ENCODE measurements at regions not wholly inside any gene's neighbourhood (a gene's known extent, or its start where the extent isn't known, plus 50 kb on each side); places are given as distances from the start of the nearest gene placed in this dataset.

- H4K91ac ChIP-seq (ENCODE audit: low read depth, low read length): no peak overlapping the region
- DNase-seq: peak; percentile 4 to 28
- WGBS (ENCODE audit: extremely low coverage, insufficient coverage, insufficient read length): no CpG with 5 or more reads among the region's 11 CpGs
These were observed 66.7 kb upstream of the BMP2 start for GRCh38 chr20:6700563-6701329.

DNA sequence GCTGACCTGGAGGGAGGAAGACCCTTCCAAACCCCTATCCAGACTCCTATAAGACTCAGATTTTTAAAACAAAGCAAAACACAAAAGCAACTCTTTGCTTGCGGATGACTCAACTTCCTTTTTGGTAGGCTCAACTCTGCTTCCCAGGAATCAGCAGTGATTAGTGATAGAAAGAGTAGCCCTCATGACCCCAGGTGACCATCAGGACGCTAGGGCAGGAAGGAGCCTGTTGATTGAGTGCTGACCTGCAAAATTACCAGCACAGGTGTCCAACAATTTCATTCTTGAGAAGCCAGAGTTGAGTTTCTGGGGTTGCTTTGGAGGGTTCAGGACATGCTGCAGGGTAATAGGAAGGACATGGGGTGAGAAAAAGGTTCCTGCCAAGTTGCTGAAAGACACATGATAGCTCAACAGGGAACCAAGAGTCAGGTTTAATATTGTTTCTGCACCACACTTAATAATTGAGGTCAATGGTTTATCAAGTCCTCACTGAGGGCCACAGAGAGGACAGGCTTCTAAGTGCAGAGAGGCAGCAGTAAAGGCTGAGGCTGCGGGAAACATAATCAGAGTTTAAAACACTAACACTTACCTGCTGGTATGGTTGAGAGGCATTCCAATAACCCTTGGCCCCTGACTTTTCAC is 67.4 kb upstream of the BMP2 start:
- Histone ChIP-seq H3K23ac (ENCODE audit: low read length) (no peak overlapping the region), H3K4me2 (ENCODE audit: low read length) (no peak overlapping the region), H2AFZ (ENCODE audit: insufficient read depth, low read length, poor library complexity) (no peak overlapping the region), H3K36me3 (ENCODE audit: control insufficient read depth in 1 of 2, insufficient read depth in 2 of 2, low read length in 2 of 2) (no peaks in the 10 kb centered on the region), H3K79me1 (ENCODE audit: low read length) (peaks cover 2% of the 10 kb centered on the region), H4K8ac (ENCODE audit: low read depth, low read length) (no peak overlapping the region), H3K14ac (ENCODE audit: low read length) (no peak overlapping the region), H2BK5ac (ENCODE audit: low read depth, low read length, poor library complexity) (no peak overlapping the region), H3K4me1 (ENCODE audit: control insufficient read depth in 1 of 2, insufficient read depth in 2 of 2, low read length in 2 of 2) (peaks cover 8 to 11% of the 10 kb centered on the region in 2 experiments), H3K4ac (ENCODE audit: low read depth, low read length) (no peak overlapping the region), H2BK120ac (ENCODE audit: insufficient read depth, low read length, poor library complexity) (no peak overlapping the region), H3K27me3 (ENCODE audit: insufficient read depth, low read length) (no peaks in the 10 kb centered on the region), H4K12ac (ENCODE audit: low read depth, low read length) (no peak overlapping the region), H2AK5ac (ENCODE audit: low read length) (no peak overlapping the region), H3K18ac (ENCODE audit: low read length) (no peak overlapping the region), H3K4me3 (ENCODE audit: low read depth, low read length) (no peak overlapping the region), H4K91ac (ENCODE audit: low read depth, low read length) (no peak overlapping the region), H3K9ac (ENCODE audit: low read length) (no peak overlapping the region), H3K79me2 (ENCODE audit: control insufficient read depth, insufficient read depth, low read length, poor library complexity) (no peaks in the 10 kb centered on the region), H3K9me3 (ENCODE audit: insufficient read depth, low read depth, low read length) (no peaks in the 10 kb centered on the region), H2BK12ac (ENCODE audit: low read length) (no peak overlapping the region), H3K27ac (ENCODE audit: low read depth, low read length) (no peak overlapping the region)
- DNase-seq: no peak
- WGBS (ENCODE audit: extremely low coverage, insufficient coverage, insufficient read length): no CpG with 5 or more reads among the region's 3 CpGs

More at GRCh38 chr20:6700563-6701329, 66.7 kb upstream of the BMP2 start:
- H2BK120ac ChIP-seq (ENCODE audit: insufficient read depth, low read length, poor library complexity): no peak overlapping the region
- no peak overlapping the region for H3K14ac ChIP-seq (ENCODE audit: low read length)
- no peak overlapping the region for H3K9ac ChIP-seq (ENCODE audit: low read length)
- no peaks in the 10 kb centered on the region for H3K27me3 ChIP-seq (ENCODE audit: insufficient read depth, low read length)
- H3K36me3 ChIP-seq (ENCODE audit: control insufficient read depth in 1 of 2, insufficient read depth in 2 of 2, low read length in 2 of 2): no peaks in the 10 kb centered on the region
- H3K27ac ChIP-seq (ENCODE audit: low read depth, low read length): no peak overlapping the region
- no peak overlapping the region for H4K8ac ChIP-seq (ENCODE audit: low read depth, low read length)
- H3K79me2 ChIP-seq (ENCODE audit: control insufficient read depth, insufficient read depth, low read length, poor library complexity): no peaks in the 10 kb centered on the region
- no peak overlapping the region for H3K4me3 ChIP-seq (ENCODE audit: low read depth, low read length)
- H3K23ac ChIP-seq (ENCODE audit: low read length): no peak overlapping the region
- H3K4me2 ChIP-seq (ENCODE audit: low read length): no peak overlapping the region
- H4K12ac ChIP-seq (ENCODE audit: low read depth, low read length): no peak overlapping the region
- H2BK12ac ChIP-seq (ENCODE audit: low read length): no peak overlapping the region
- no peak overlapping the region for H3K4ac ChIP-seq (ENCODE audit: low read depth, low read length)
- H3K9me3 ChIP-seq (ENCODE audit: insufficient read depth, low read depth, low read length): no peaks in the 10 kb centered on the region
- H3K79me1 ChIP-seq (ENCODE audit: low read length): peaks cover 2% of the 10 kb centered on the region
- no peak overlapping the region for H2BK5ac ChIP-seq (ENCODE audit: low read depth, low read length, poor library complexity)
- H2AK5ac ChIP-seq (ENCODE audit: low read length): no peak overlapping the region
- H2AFZ ChIP-seq (ENCODE audit: insufficient read depth, low read length, poor library complexity): no peak overlapping the region
- H3K18ac ChIP-seq (ENCODE audit: low read length): no peak overlapping the region
- peaks cover 8 to 14% of the 10 kb centered on the region in 2 experiments for H3K4me1 ChIP-seq (ENCODE audit: control insufficient read depth in 1 of 2, insufficient read depth in 2 of 2, low read length in 2 of 2)

DNA sequence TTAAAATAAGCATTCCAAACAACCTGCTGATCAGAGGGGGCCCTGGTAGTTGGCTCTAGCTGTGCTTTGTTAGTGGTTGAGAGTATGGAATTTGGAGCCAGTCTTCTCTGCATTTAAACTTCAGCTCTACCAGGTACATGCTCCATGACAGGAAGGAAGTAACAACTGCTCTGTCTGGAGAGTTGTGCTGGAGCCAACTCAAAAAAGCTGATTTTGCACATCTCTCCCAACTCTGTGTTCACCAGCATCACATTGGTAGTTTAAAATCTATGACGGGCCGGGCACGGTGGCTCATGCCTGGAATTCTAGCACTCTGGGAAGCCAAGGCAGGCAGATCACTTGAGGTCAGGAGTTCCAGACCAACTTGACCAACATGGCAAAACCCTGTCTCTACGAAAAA is 68.8 kb upstream of the BMP2 start:
- H3K4ac ChIP-seq (ENCODE audit: low read depth, low read length): no peak overlapping the region
- H3K27ac ChIP-seq (ENCODE audit: low read depth, low read length): no peak overlapping the region
- no CpG with 5 or more reads among the region's 4 CpGs for WGBS (ENCODE audit: extremely low coverage, insufficient coverage, insufficient read length)
- H2AFZ ChIP-seq (ENCODE audit: insufficient read depth, low read length, poor library complexity): no peak overlapping the region
- no peak overlapping the region for H3K23ac ChIP-seq (ENCODE audit: low read length)
- H3K4me2 ChIP-seq (ENCODE audit: low read length): no peak overlapping the region
- H3K18ac ChIP-seq (ENCODE audit: low read length): no peak overlapping the region
- H4K8ac ChIP-seq (ENCODE audit: low read depth, low read length): no peak overlapping the region
- H3K79me1 ChIP-seq (ENCODE audit: low read length): peaks cover 2% of the 10 kb centered on the region
- no peak overlapping the region for H3K4me3 ChIP-seq (ENCODE audit: low read depth, low read length)
- no peak overlapping the region for H4K91ac ChIP-seq (ENCODE audit: low read depth, low read length)
- no peak overlapping the region for H3K14ac ChIP-seq (ENCODE audit: low read length)
- H3K27me3 ChIP-seq (ENCODE audit: insufficient read depth, low read length): no peaks in the 10 kb centered on the region
- no peak overlapping the region for H2BK120ac ChIP-seq (ENCODE audit: insufficient read depth, low read length, poor library complexity)
- no peaks in the 10 kb centered on the region for H3K9me3 ChIP-seq (ENCODE audit: insufficient read depth, low read depth, low read length)
- DNase-seq: no peak
- no peak overlapping the region for H3K9ac ChIP-seq (ENCODE audit: low read length)
- H2AK5ac ChIP-seq (ENCODE audit: low read length): no peak overlapping the region
- no peak overlapping the region for H4K12ac ChIP-seq (ENCODE audit: low read depth, low read length)
- no peak overlapping the region for H2BK5ac ChIP-seq (ENCODE audit: low read depth, low read length, poor library complexity)
- no peaks in the 10 kb centered on the region for H3K36me3 ChIP-seq (ENCODE audit: control insufficient read depth in 1 of 2, insufficient read depth in 2 of 2, low read length in 2 of 2)
- no peaks in the 10 kb centered on the region for H3K79me2 ChIP-seq (ENCODE audit: control insufficient read depth, insufficient read depth, low read length, poor library complexity)
- no peak overlapping the region for H2BK12ac ChIP-seq (ENCODE audit: low read length)
- peaks cover 8 to 11% of the 10 kb centered on the region in 2 experiments for H3K4me1 ChIP-seq (ENCODE audit: control insufficient read depth in 1 of 2, insufficient read depth in 2 of 2, low read length in 2 of 2)

DNA sequence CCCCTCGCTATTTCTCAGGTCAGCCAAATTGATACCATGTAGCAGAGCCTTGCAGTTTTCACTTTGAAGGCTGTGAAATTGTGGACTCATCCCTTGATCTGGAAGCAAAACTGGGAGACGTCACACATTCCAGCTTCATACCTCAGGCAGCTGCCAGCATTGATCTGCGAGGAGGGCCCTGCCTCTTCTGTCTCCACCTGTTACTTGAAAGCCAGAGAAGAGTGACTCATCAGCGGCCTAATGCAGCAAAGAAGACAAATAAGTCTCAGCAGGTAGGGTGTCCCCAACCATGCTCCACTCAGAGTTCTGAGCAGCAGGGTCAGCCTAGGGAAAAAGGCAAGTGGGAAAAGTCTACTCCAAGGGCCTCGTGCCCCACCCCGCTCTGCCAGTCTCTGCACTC is 69.4 kb upstream of the BMP2 start:
- Histone ChIP-seq H3K9ac (ENCODE audit: low read length) (no peak overlapping the region), H3K79me1 (ENCODE audit: low read length) (peaks cover 2% of the 10 kb centered on the region), H4K8ac (ENCODE audit: low read depth, low read length) (no peak overlapping the region), H3K79me2 (ENCODE audit: control insufficient read depth, insufficient read depth, low read length, poor library complexity) (no peaks in the 10 kb centered on the region), H4K12ac (ENCODE audit: low read depth, low read length) (no peak overlapping the region), H3K27me3 (ENCODE audit: insufficient read depth, low read length) (no peaks in the 10 kb centered on the region), H2AK5ac (ENCODE audit: low read length) (no peak overlapping the region), H3K14ac (ENCODE audit: low read length) (no peak overlapping the region), H3K4me1 (ENCODE audit: control insufficient read depth in 1 of 2, insufficient read depth in 2 of 2, low read length in 2 of 2) (peaks cover 8 to 11% of the 10 kb centered on the region in 2 experiments), H3K23ac (ENCODE audit: low read length) (no peak overlapping the region), H2BK12ac (ENCODE audit: low read length) (no peak overlapping the region), H3K4ac (ENCODE audit: low read depth, low read length) (no peak overlapping the region), H3K27ac (ENCODE audit: low read depth, low read length) (no peak overlapping the region), H3K36me3 (ENCODE audit: control insufficient read depth in 1 of 2, insufficient read depth in 2 of 2, low read length in 2 of 2) (no peaks in the 10 kb centered on the region), H2BK5ac (ENCODE audit: low read depth, low read length, poor library complexity) (no peak overlapping the region), H2AFZ (ENCODE audit: insufficient read depth, low read length, poor library complexity) (no peak overlapping the region), H2BK120ac (ENCODE audit: insufficient read depth, low read length, poor library complexity) (no peak overlapping the region), H3K18ac (ENCODE audit: low read length) (no peak overlapping the region), H4K91ac (ENCODE audit: low read depth, low read length) (no peak overlapping the region), H3K4me2 (ENCODE audit: low read length) (peak overlapping the region; percentile 9), H3K9me3 (ENCODE audit: insufficient read depth, low read depth, low read length) (no peaks in the 10 kb centered on the region), H3K4me3 (ENCODE audit: low read depth, low read length) (no peak overlapping the region)
- peak in 1 of 2 donors; percentile 11 for DNase-seq
- no CpG with 5 or more reads among the region's 6 CpGs for WGBS (ENCODE audit: extremely low coverage, insufficient coverage, insufficient read length)

All from trophoblast cell (in vitro differentiated cells and primary cell).